NT2/D1 (cell line): ENCODE measurements at regions not wholly inside any gene's neighbourhood (a gene's known extent, or its start where the extent isn't known, plus 50 kb on each side); places are given as distances from the start of the nearest gene placed in this dataset.

ENCODE experiments used
- DNase-seq: peaks from one replicate; pipeline ENCODE4 v3.0.0-alpha.2; 2011; ENCODE audit warnings: low read depth, low spot score
- H3K27me3 ChIP-seq: 2 replicates; pipeline ENCODE4 v1.6.0; 2011; ENCODE audit warnings: mild to moderate bottlenecking; ENCODE audit not compliant: insufficient read length, insufficient read depth
- H3K36me3 ChIP-seq: 2 replicates; pipeline ENCODE4 v1.6.1; 2011; ENCODE audit warnings: mild to moderate bottlenecking, low read length, mixed read lengths; ENCODE audit not compliant: insufficient read depth, insufficient read length
- H3K4me1 ChIP-seq: 2 replicates; pipeline ENCODE4 v1.5.1; 2011; ENCODE audit not compliant: insufficient read depth, insufficient read length
- H3K4me3 ChIP-seq: 2 replicates; pipeline ENCODE4 v1.5.1; 2011; ENCODE audit warnings: low read depth; ENCODE audit not compliant: insufficient read length
- H3K9ac ChIP-seq: 2 replicates; pipeline ENCODE4 v1.6.0; 2011; ENCODE audit warnings: low read depth; ENCODE audit not compliant: insufficient read length
- H3K9me3 ChIP-seq: 2 replicates; pipeline ENCODE4 v1.5.1; 2011; ENCODE audit warnings: mild to moderate bottlenecking, low read length; ENCODE audit not compliant: insufficient read depth
- SUZ12 ChIP-seq: IDR thresholded peaks from 2 replicates; pipeline ENCODE4 v1.6.1; 2011; ENCODE audit not compliant: insufficient read length, insufficient read depth; ENCODE audit errors: extremely low read depth
- YY1 ChIP-seq: IDR thresholded peaks from 2 replicates; pipeline ENCODE4 v1.6.1; 2011; ENCODE audit not compliant: insufficient read length, insufficient read depth
- ZNF274 ChIP-seq: IDR thresholded peaks from 2 replicates; pipeline ENCODE4 v1.6.1; 2011; ENCODE audit warnings: mild to moderate bottlenecking, low read depth, low read length

DNA sequence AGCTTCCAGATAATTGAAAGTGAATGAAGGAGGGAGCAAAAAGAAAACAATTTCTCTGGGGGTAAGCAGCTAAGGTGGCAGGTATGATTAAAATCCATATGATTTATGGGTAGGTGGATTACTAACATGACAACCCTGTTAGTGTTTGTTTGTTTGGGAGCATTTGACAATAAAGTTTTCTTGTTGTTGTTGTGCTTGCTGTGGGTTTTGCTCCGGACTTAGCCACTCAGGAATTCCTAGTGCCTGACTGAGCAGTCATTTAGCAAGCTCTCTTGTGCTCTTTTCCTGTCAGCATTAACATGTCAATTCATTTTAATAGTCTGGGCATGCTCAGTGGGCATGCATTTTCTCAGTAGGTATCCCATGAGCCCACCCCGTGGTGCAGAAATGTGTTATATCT, 674.8 kb upstream of the ZEB2 start:
- TF ChIP-seq ZNF274, result no peak
- TF ChIP-seq YY1, result no peak
- no peak for TF ChIP-seq SUZ12
- Histone ChIP-seq H3K27me3 (no peaks in the 10 kb centered on the region), H3K9ac (no peak overlapping the region), H3K9me3 (no peaks in the 10 kb centered on the region), H3K4me3 (no peak overlapping the region), H3K4me1 (no peaks in the 10 kb centered on the region), H3K36me3 (no peaks in the 10 kb centered on the region)
- no peak for DNase-seq

DNA sequence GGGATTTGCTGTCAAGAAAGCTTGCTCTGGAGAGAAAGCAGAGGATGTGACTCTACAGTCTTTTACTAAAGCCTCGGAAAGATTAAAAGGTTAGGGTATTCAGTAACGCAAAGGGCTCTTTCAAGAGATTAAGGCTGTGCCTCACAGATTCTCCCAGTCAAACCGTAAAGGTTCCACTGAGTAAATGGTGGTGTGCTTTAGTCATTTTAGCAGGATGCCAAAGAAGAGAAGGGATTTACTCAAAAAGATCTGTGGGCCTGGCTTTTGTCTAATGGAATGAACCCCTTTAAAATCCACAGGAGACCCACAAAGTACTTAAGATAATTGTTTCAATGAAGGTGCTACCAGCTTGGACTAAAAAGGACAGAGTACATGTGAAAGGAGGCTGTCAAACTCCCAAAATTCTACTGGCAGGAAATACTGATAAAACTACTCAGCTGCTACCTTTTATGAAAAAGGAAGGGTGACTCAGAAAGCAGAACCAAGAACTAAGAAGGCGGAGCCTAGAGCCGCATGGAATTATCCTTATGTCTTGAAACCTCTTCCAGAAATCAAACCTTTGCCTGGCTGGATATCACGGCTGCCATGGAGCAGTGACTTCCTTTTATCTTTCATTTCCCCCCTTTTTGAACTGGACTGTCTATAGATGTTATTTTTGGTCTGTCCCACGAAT, 670.2 kb upstream of the ZEB2 start:
- H3K9me3 ChIP-seq, result no peaks in the 10 kb centered on the region
- no peak for TF ChIP-seq ZNF274
- no peak for TF ChIP-seq YY1
- TF ChIP-seq SUZ12, result no peak
- H3K27me3 ChIP-seq, result no peaks in the 10 kb centered on the region
- H3K4me1 ChIP-seq, result no peaks in the 10 kb centered on the region
- no peak overlapping the region for H3K4me3 ChIP-seq
- no peak for DNase-seq
- H3K9ac ChIP-seq, result no peak overlapping the region
- no peaks in the 10 kb centered on the region for H3K36me3 ChIP-seq

DNA sequence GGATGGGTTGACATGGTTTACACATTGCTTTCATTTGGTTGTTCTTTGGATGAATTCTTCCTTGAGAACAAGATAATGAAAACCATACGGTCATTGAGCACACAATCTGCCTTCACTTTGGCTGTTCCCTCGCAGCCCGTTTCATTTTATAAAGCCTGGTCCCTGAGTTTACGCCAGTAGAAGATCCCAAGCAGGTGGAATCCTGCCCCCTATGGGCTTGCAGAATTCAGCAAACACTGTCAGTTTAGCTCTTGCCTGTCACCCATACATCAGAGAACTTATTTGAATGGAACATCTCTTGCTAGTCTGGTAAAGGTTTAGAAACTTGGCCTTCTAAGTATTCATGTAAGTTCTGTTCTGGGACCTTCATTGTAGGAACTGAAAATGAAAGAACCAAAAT, 666.4 kb upstream of the ZEB2 start:
- TF ChIP-seq YY1, result no peak
- no peak for TF ChIP-seq ZNF274
- no peak for TF ChIP-seq SUZ12
- Histone ChIP-seq H3K9ac (no peak overlapping the region), H3K9me3 (no peaks in the 10 kb centered on the region), H3K36me3 (no peaks in the 10 kb centered on the region), H3K27me3 (no peaks in the 10 kb centered on the region), H3K4me3 (no peak overlapping the region), H3K4me1 (no peaks in the 10 kb centered on the region)
- DNase-seq, result no peak

DNA sequence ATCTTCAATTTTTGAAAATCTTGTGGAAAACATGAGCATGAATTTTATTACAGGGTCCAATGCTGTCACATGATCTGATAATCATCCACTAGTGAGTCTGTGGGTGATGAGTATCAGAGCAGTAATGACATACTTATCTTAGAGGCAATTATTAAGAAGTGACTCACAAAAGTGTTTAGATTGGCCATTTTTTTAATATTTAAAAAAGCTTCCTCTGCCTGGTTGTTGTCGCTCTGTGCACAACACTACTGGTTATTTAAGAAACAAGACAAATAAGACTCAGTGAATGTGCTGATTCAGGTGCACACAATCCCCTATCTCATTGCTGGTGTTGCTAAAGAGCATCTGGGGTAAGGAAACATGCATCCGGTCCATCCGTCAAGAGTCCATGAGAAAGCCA, 665.8 kb upstream of the ZEB2 start:
- H3K36me3 ChIP-seq, result no peaks in the 10 kb centered on the region
- no peak for DNase-seq

DNA sequence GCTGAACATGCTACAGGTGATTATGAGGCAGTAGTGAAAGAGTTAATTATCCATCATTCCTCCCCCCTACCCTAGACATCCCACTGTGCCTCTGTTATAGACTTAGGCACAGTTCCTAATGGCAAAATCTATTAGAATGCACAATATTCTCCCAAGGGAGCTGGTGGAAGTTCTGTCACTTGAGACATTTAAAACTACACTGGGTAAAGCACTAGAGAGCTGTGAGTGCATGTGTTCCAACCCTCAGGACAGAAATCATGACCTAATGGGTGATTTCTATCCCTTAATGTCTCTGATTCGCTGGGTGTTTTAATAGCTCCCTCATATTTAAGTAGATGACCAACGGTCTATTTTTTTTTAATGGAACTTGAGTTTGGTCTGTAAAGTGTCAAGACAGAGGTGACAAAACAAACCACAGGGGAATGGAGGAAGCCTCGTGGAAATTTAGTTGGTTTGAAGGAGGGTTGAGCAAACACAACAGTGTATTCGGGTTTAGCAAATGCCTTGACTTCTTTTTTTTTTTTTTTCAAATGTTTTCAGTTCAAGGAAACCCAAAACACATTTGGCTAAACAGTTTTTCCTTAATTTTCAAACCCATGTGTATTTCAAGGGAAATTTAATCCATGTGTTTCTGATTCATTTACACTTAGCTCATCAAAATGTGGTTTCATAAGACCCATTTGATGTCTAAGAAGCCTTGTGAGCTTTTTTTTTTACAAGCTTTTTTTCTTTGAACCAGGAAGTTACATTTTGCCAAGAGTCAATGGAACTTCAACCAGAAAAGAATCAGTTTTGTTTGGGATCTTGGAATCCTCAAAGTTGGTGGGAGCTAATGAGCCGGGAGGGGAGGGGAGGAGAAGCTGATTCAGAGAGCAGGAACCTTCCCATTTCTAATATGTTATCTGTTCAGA, 665.1 kb upstream of the ZEB2 start:
- Histone ChIP-seq H3K27me3 (no peaks in the 10 kb centered on the region), H3K9ac (no peak overlapping the region), H3K36me3 (no peaks in the 10 kb centered on the region), H3K9me3 (no peaks in the 10 kb centered on the region), H3K4me3 (no peak overlapping the region), H3K4me1 (no peaks in the 10 kb centered on the region)
- no peak for DNase-seq
- TF ChIP-seq ZNF274 (no peak), SUZ12 (no peak), YY1 (no peak)

More for the DNA sequence above, 665.8 kb upstream of the ZEB2 start:
- Histone ChIP-seq H3K4me1 (no peaks in the 10 kb centered on the region), H3K4me3 (no peak overlapping the region), H3K9me3 (no peaks in the 10 kb centered on the region), H3K27me3 (no peaks in the 10 kb centered on the region), H3K9ac (no peak overlapping the region)
- no peak for TF ChIP-seq YY1
- no peak for TF ChIP-seq ZNF274

DNA sequence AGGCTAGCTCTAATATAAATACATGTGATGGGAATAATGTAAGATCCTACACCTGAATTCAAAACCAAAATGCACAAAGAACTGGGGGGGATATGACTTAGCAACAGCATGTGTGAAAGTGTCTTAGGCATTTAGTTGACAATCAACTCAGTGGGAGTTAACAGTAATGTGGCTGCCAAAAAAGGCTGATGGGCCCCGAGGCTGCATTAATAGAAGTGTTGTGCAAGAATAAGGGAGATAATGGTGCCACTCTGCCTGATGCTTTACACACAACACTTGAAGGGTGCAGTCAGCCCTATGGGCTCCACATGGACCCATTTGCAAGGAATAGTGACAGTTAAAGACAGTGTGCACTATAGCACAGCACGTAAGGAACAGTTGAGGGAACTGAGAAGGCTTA, 649.4 kb upstream of the ZEB2 start:
- Histone ChIP-seq H3K9me3 (no peaks in the 10 kb centered on the region), H3K27me3 (no peaks in the 10 kb centered on the region), H3K36me3 (no peaks in the 10 kb centered on the region), H3K9ac (no peak overlapping the region), H3K4me1 (no peaks in the 10 kb centered on the region), H3K4me3 (no peak overlapping the region)
- TF ChIP-seq ZNF274, result no peak
- TF ChIP-seq SUZ12, result no peak
- TF ChIP-seq YY1, result no peak
- DNase-seq, result no peak

DNA sequence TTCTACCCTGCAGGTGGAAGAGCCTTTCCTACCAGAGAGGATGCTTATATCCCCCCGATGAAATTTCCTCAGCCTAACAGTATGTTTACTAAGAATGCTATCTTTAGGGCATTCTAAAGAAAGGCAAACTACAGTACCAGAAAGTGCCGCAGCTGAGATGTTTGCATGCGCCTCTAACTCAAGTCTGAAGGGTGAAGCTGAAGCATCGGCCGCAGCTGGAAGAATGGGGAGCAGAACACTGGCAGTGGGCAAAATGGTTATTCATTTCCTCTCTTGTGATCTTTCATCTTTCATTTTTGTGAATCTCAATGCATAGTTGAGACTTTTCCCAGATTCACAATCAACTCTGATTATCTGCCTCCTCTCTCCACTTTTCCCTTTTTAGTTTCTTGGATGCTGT, 648.2 kb upstream of the ZEB2 start:
- no peak for DNase-seq
- H3K36me3 ChIP-seq, result no peaks in the 10 kb centered on the region
- no peak overlapping the region for H3K4me3 ChIP-seq
- TF ChIP-seq SUZ12 (no peak), YY1 (no peak), ZNF274 (no peak)
- no peak overlapping the region for H3K9ac ChIP-seq
- H3K4me1 ChIP-seq, result no peaks in the 10 kb centered on the region
- no peaks in the 10 kb centered on the region for H3K27me3 ChIP-seq
- no peaks in the 10 kb centered on the region for H3K9me3 ChIP-seq
